Uterus (tissue), 3 donors: ENCODE measurements at regions not wholly inside any gene's neighbourhood (a gene's known extent, or its start where the extent isn't known, plus 50 kb on each side); places are given as distances from the start of the nearest gene placed in this dataset.
A peak's percentile ranks its signal among the peaks of the same experiment; 100 is the strongest.

Experiments
- DNase-seq, 2 donors: peaks; one replicate each; pipeline ENCODE4 v3.0.0-alpha.2; 2019 to 2020
- H3K27ac ChIP-seq, 2 donors: fragments of 200-600 bp; sonication (generic); 1 replicate in 1 of 2; 2 replicates in 1 of 2; pipeline ENCODE4 v1.5.1; 2016 to 2018
- H3K27me3 ChIP-seq, 2 donors: fragments of 200-600 bp; sonication (generic); one replicate each; pipeline ENCODE4 v1.5.1; 2018 to 2019; ENCODE audit warnings: control low read depth in 1 of 2
- H3K36me3 ChIP-seq, 2 donors: fragments of 200-600 bp; sonication (generic); one replicate each; pipeline ENCODE4 v1.5.1; 2019; ENCODE audit warnings: control low read depth in 1 of 2
- H3K4me1 ChIP-seq, 2 donors: fragments of 200-600 bp; sonication (generic); one replicate each; pipeline ENCODE4 v1.5.1; 2018 to 2019; ENCODE audit warnings: control low read depth in 1 of 2
- H3K4me3 ChIP-seq, 2 donors: fragments of 200-600 bp; sonication (generic); 1 replicate in 1 of 2; 2 replicates in 1 of 2; pipeline ENCODE4 v1.5.1; 2018 to 2019; ENCODE audit warnings: mild to moderate bottlenecking in 1 of 2
- H3K9me3 ChIP-seq, 2 donors: fragments of 200-600 bp; sonication (generic); one replicate each; pipeline ENCODE4 v1.5.1; 2019; ENCODE audit warnings: control low read depth in 1 of 2
- CTCF ChIP-seq, 4 experiments: fragments of 200-600 bp in 2 of 4; fragments of 450-650 bp in 2 of 4; sonication (generic) in 2 of 4; IDR thresholded peaks; one replicate each; pipeline ENCODE4 v1.5.1; 2016 to 2019; ENCODE audit warnings: antibody characterized with exemption in 4 of 4, mild to moderate bottlenecking in 2 of 4, moderate library complexity in 1 of 4
- POLR2A ChIP-seq, 2 donors: fragments of 450-650 bp; IDR thresholded peaks; one replicate each; pipeline ENCODE4 v1.6.1; 2016; ENCODE audit warnings: antibody characterized with exemption in 2 of 2, mild to moderate bottlenecking in 1 of 2, moderate library complexity in 1 of 2
- intact Hi-C: fragments of 100-400 bp; cut with DNase I; formaldehyde crosslinking; loops from one replicate; pipeline ENCODE4 v1.15.1; 2023; ENCODE audit warnings: low total_unique reads
- donor health status: DM: yes; HTN: yes; CAD: no.

GRCh38 chr12:67431411-67432020 lies 162.4 kb downstream of the CAND1 start:
- H3K4me3 ChIP-seq, result no peak overlapping the region
- DNase-seq, result no peak

GRCh38 chr12:67433385-67434175 lies 164.4 kb downstream of the CAND1 start:
- Histone ChIP-seq H3K9me3 (no peaks in the 10 kb centered on the region), H3K27ac (peak overlapping the region in 1 of 2 donors; percentile 35), H3K4me1 (peaks cover 0 to 8% of the 10 kb centered on the region in 2 donors), H3K27me3 (no peaks in the 10 kb centered on the region), H3K4me3 (no peak overlapping the region), H3K36me3 (no peaks in the 10 kb centered on the region)
- TF ChIP-seq POLR2A (IDR thresholded peaks at IDR 0.05), result no peak
- no peak for TF ChIP-seq CTCF (IDR thresholded peaks at IDR 0.05)
- intact Hi-C loops, result no loop called here
- DNase-seq, result no peak

More at GRCh38 chr12:67431411-67432020, 162.4 kb downstream of the CAND1 start:
- intact Hi-C loops, result no loop called here
- Histone ChIP-seq H3K4me1 (peaks cover 0 to 8% of the 10 kb centered on the region in 2 donors), H3K27me3 (no peaks in the 10 kb centered on the region), H3K9me3 (no peaks in the 10 kb centered on the region), H3K36me3 (no peaks in the 10 kb centered on the region), H3K27ac (peak overlapping the region; percentile 53 to 58)
- TF ChIP-seq CTCF (IDR thresholded peaks at IDR 0.05) (no peak), POLR2A (IDR thresholded peaks at IDR 0.05) (no peak)

GRCh38 chr12:67434671-67435370 lies 165.7 kb downstream of the CAND1 start:
- Histone ChIP-seq H3K4me3 (no peak overlapping the region), H3K27ac (peak overlapping the region; percentile 30 to 35), H3K27me3 (no peaks in the 10 kb centered on the region), H3K9me3 (no peaks in the 10 kb centered on the region), H3K36me3 (no peaks in the 10 kb centered on the region), H3K4me1 (peaks cover 0 to 8% of the 10 kb centered on the region in 2 donors)
- no peak for TF ChIP-seq CTCF (IDR thresholded peaks at IDR 0.05)
- no peak for TF ChIP-seq POLR2A (IDR thresholded peaks at IDR 0.05)
- intact Hi-C loops, result no loop called here
- DNase-seq, result peak in 1 of 2 donors; percentile 22

GRCh38 chr12:67436230-67436629 lies 167.1 kb downstream of the CAND1 start:
- Histone ChIP-seq H3K4me1 (no peaks in the 10 kb centered on the region), H3K4me3 (no peak overlapping the region), H3K9me3 (no peaks in the 10 kb centered on the region), H3K27me3 (no peaks in the 10 kb centered on the region), H3K27ac (peak overlapping the region in 1 of 2 donors; percentile 35), H3K36me3 (no peaks in the 10 kb centered on the region)
- DNase-seq, result no peak
- intact Hi-C loops, result no loop called here
- TF ChIP-seq POLR2A (IDR thresholded peaks at IDR 0.05), result no peak
- TF ChIP-seq CTCF (IDR thresholded peaks at IDR 0.05), result no peak

GRCh38 chr12:67437011-67437410 lies 167.9 kb downstream of the CAND1 start:
- TF ChIP-seq CTCF (IDR thresholded peaks at IDR 0.05), result no peak
- TF ChIP-seq POLR2A (IDR thresholded peaks at IDR 0.05), result no peak
- intact Hi-C loops, result no loop called here

More at GRCh38 chr12:67437011-67437410, 167.9 kb downstream of the CAND1 start:
- Histone ChIP-seq H3K27me3 (no peaks in the 10 kb centered on the region), H3K4me1 (peaks cover 0 to under 1% of the 10 kb centered on the region in 2 donors), H3K36me3 (no peaks in the 10 kb centered on the region), H3K27ac (no peak overlapping the region), H3K4me3 (no peak overlapping the region), H3K9me3 (no peaks in the 10 kb centered on the region)
- no peak for DNase-seq
